ENCODE measurements at regions not wholly inside any gene's neighbourhood (a gene's known extent, or its start where the extent isn't known, plus 50 kb on each side); places are given as distances from the start of the nearest gene placed in this dataset.

DNA sequence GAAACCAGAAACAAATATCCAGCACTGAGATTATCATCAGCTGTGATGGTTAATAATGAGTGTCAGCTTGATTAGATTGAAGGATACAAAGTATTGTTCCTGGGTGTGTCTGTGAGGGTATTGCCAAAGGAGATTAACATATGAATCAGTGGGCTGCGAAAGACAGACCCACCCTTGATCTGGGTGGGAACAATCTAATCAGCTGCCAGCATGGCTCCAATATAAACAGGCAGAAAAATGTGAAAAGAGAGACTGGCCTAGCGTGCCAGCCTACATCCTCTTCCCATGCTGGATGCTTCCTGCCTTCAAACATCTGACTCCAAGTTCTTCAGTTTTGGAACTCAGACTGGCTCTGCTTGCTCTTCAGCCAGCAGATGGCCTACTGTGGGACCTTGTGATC is 869.5 kb downstream of the SI start:
- no peak for TF ChIP-seq EZH2 (IDR thresholded peaks at IDR 0.05; ENCODE audit: borderline replicate concordance, low read depth, low read length, poor library complexity, severe bottlenecking)
- TF ChIP-seq, protein P1, sequence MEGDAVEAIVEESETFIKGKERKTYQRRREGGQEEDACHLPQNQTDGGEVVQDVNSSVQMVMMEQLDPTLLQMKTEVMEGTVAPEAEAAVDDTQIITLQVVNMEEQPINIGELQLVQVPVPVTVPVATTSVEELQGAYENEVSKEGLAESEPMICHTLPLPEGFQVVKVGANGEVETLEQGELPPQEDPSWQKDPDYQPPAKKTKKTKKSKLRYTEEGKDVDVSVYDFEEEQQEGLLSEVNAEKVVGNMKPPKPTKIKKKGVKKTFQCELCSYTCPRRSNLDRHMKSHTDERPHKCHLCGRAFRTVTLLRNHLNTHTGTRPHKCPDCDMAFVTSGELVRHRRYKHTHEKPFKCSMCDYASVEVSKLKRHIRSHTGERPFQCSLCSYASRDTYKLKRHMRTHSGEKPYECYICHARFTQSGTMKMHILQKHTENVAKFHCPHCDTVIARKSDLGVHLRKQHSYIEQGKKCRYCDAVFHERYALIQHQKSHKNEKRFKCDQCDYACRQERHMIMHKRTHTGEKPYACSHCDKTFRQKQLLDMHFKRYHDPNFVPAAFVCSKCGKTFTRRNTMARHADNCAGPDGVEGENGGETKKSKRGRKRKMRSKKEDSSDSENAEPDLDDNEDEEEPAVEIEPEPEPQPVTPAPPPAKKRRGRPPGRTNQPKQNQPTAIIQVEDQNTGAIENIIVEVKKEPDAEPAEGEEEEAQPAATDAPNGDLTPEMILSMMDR (conservative IDR thresholded peaks at IDR 0.05; ENCODE audit: low read depth, low read length): no peak

Data from A673 (cell line).